Adipose tissue (tissue), 3 donors: ENCODE measurements at regions not wholly inside any gene's neighbourhood (a gene's known extent, or its start where the extent isn't known, plus 50 kb on each side); places are given as distances from the start of the nearest gene placed in this dataset.

Experiments used
- H3K27ac ChIP-seq: one replicate; pipeline ENCODE4 v1.5.1; 2013; ENCODE audit warnings: low read depth, low read length
- whole genome bisulfite sequencing, 3 donors: extraction: QIAGEN DNeasy Blood & Tissue Kit; methylation state at CpG; one replicate each; pipeline ENCODE4 v1.1.7; 2013; 5-methylcytosine and 5-hydroxymethylcytosine counted together
- donor health status: healthy with polysubstance abuse.
- donor health status: Bipolar disorder and iron deficiency.
- donor health status: healthy.

GRCh38 chr3:106683953-106684620 is 693.2 kb upstream of the CCDC54 start:
- no peak overlapping the region for H3K27ac ChIP-seq

GRCh38 chr3:106685745-106686144 is 691.5 kb upstream of the CCDC54 start:
- H3K27ac ChIP-seq: no peak overlapping the region
- WGBS, 3 donors: 77 to 89% (median 88%) methylated on average over 5 of the region's 5 CpGs

GRCh38 chr3:106687905-106688304 is 689.3 kb upstream of the CCDC54 start:
- WGBS, 3 donors: 75 to 89% (median 87%) methylated on average over 3 of the region's 3 CpGs
- no peak overlapping the region for H3K27ac ChIP-seq

- WGBS, 3 donors: 12 to 46% (median 44%) methylated on average over 2 of the region's 2 CpGs
- H3K27ac ChIP-seq: no peak overlapping the region
Measured at GRCh38 chr3:106688464-106688863, 688.8 kb upstream of the CCDC54 start.

- H3K27ac ChIP-seq: no peak overlapping the region
- WGBS, 3 donors: 70 to 77% (median 74%) methylated on average over 4 of the region's 4 CpGs
Measured at GRCh38 chr3:106691476-106691875, 685.8 kb upstream of the CCDC54 start.

- 68 to 93% (median 71%) methylated on average over 3 of the region's 3 CpGs for WGBS, 3 donors
- H3K27ac ChIP-seq: no peak overlapping the region
Measured at GRCh38 chr3:106692624-106693023, 684.6 kb upstream of the CCDC54 start.

- H3K27ac ChIP-seq: no peak overlapping the region
- WGBS, 3 donors: 48 to 90% (median 86%) methylated on average over 5 of the region's 5 CpGs
Measured at GRCh38 chr3:106699122-106699521, 678.1 kb upstream of the CCDC54 start.

- 75 to 80% (median 80%) methylated on average over 1 of the region's 1 CpG for WGBS, 3 donors
- no peak overlapping the region for H3K27ac ChIP-seq
Measured at GRCh38 chr3:106700981-106701380, 676.3 kb upstream of the CCDC54 start.

GRCh38 chr3:106703524-106703923 is 673.7 kb upstream of the CCDC54 start:
- no peak overlapping the region for H3K27ac ChIP-seq
- WGBS, 3 donors: 84 to 94% (median 87%) methylated on average over 2 of the region's 2 CpGs

- H3K27ac ChIP-seq: no peak overlapping the region
- 45 to 96% (median 93%) methylated on average over 1 of the region's 1 CpG for WGBS, 3 donors
Measured at GRCh38 chr3:106707347-106707746, 669.9 kb upstream of the CCDC54 start.

GRCh38 chr3:106710596-106710995 is 666.6 kb upstream of the CCDC54 start:
- no peak overlapping the region for H3K27ac ChIP-seq
- WGBS, 3 donors: 64 to 93% (median 89%) methylated on average over 3 of the region's 3 CpGs

GRCh38 chr3:106711650-106712049 is 665.6 kb upstream of the CCDC54 start:
- whole genome bisulfite sequencing, 3 donors: 3 to 24% (median 22%) methylated on average over 1 of the region's 1 CpG
- H3K27ac ChIP-seq: no peak overlapping the region

GRCh38 chr3:106714400-106714799 is 662.8 kb upstream of the CCDC54 start:
- H3K27ac ChIP-seq: no peak overlapping the region

GRCh38 chr3:106715286-106715685 is 662.0 kb upstream of the CCDC54 start:
- H3K27ac ChIP-seq: no peak overlapping the region
- 88 to 95% (median 94%) methylated on average over 3 of the region's 3 CpGs for WGBS, 3 donors

GRCh38 chr3:106717178-106717780 is 660.0 kb upstream of the CCDC54 start:
- 35 to 47% (median 44%) methylated on average over 1 of the region's 1 CpG for WGBS, 3 donors
- no peak overlapping the region for H3K27ac ChIP-seq

GRCh38 chr3:106719077-106719476 is 658.2 kb upstream of the CCDC54 start:
- H3K27ac ChIP-seq: no peak overlapping the region

GRCh38 chr3:106719583-106719982 is 657.7 kb upstream of the CCDC54 start:
- H3K27ac ChIP-seq: no peak overlapping the region
- 40 to 70% (median 68%) methylated on average over 2 of the region's 2 CpGs for WGBS, 3 donors

- 92 to 93% (median 93%) methylated on average over 9 of the region's 9 CpGs for WGBS, 3 donors
- no peak overlapping the region for H3K27ac ChIP-seq
Measured at GRCh38 chr3:106720510-106720909, 656.7 kb upstream of the CCDC54 start.

- no peak overlapping the region for H3K27ac ChIP-seq
- WGBS, 3 donors: 39 to 53% (median 45%) methylated on average over 3 of the region's 3 CpGs
Measured at GRCh38 chr3:106725566-106725965, 651.7 kb upstream of the CCDC54 start.

GRCh38 chr3:106728315-106729098 is 648.7 kb upstream of the CCDC54 start:
- no peak overlapping the region for H3K27ac ChIP-seq
- 71 to 74% (median 71%) methylated on average over 5 of the region's 5 CpGs for WGBS, 3 donors
